Caco-2 (cell line): ENCODE measurements at regions not wholly inside any gene's neighbourhood (a gene's known extent, or its start where the extent isn't known, plus 50 kb on each side); places are given as distances from the start of the nearest gene placed in this dataset.

Experiments
- BruUV-seq: library from RNA; stranded (reverse); fragments of 400-500 nt; replicated peaks from 2 replicates; lab custom pipeline; 2021; lab: Mats Ljungman, UMichigan
- CTCF ChIA-PET: fragments of 300-600 bp; sonication (Branson Sonifier 250); formaldehyde crosslinking; loops from one replicate; lab custom pipeline; 2022; ENCODE audit warnings: antibody characterized with exemption; lab: Charles Lee
- POLR2A ChIA-PET: fragments of 300-600 bp; sonication (Branson Sonifier 250); formaldehyde crosslinking; loops from one replicate; lab custom pipeline; 2022; ENCODE audit warnings: antibody characterized with exemption; lab: Charles Lee
- DNase-seq, 2 experiments: peaks; one replicate each; pipeline versions ENCODE4 v3.0.0 to v3.0.0-alpha.2; 2020 to 2022
- H3K27me3 ChIP-seq: replicated peaks from 2 replicates; pipeline ENCODE4 v1.6.0; 2011; ENCODE audit warnings: low read length; ENCODE audit not compliant: control insufficient read depth, insufficient read depth
- H3K36me3 ChIP-seq: 2 replicates; pipeline ENCODE4 v1.5.1; 2011; ENCODE audit warnings: low read length; ENCODE audit not compliant: control insufficient read depth, insufficient read depth
- H3K4me1 ChIP-seq: fragments of 250-450 bp; sonication (Bioruptor Pico); 2 replicates; pipeline ENCODE4 v1.5.1; 2020; ENCODE audit warnings: mild to moderate bottlenecking
- H3K4me3 ChIP-seq: 2 replicates; pipeline ENCODE4 v1.5.1; 2011; ENCODE audit warnings: low read depth, mild to moderate bottlenecking, control low read depth, low read length
- H3K9me3 ChIP-seq: fragments of 250-450 bp; sonication (Bioruptor Pico); 2 replicates; pipeline ENCODE4 v1.5.1; 2020; ENCODE audit warnings: mild to moderate bottlenecking, moderate library complexity
- H3K27ac Mint-ChIP-seq: one replicate; pipeline ENCODE4 v1.8.0; 2022; ENCODE audit warnings: mixed read lengths; ENCODE audit not compliant: unreplicated experiment
- H3K27me3 Mint-ChIP-seq: one replicate; pipeline ENCODE4 v1.8.0; 2022; ENCODE audit warnings: mixed read lengths; ENCODE audit not compliant: insufficient read depth, unreplicated experiment
- H3K36me3 Mint-ChIP-seq: one replicate; pipeline ENCODE4 v1.8.0; 2022; ENCODE audit warnings: mild to moderate bottlenecking, mixed read lengths; ENCODE audit not compliant: insufficient read depth, unreplicated experiment
- H3K4me1 Mint-ChIP-seq: one replicate; pipeline ENCODE4 v1.8.0; 2022; ENCODE audit warnings: low read depth, mixed read lengths; ENCODE audit not compliant: unreplicated experiment
- H3K4me3 Mint-ChIP-seq: one replicate; pipeline ENCODE4 v1.8.0; 2022; ENCODE audit warnings: mild to moderate bottlenecking, moderate library complexity, mixed read lengths; ENCODE audit not compliant: unreplicated experiment
- H3K9me3 Mint-ChIP-seq: one replicate; pipeline ENCODE4 v1.8.0; 2022; ENCODE audit warnings: mixed read lengths; ENCODE audit not compliant: unreplicated experiment
- CTCF ChIP-seq, 2 experiments: fragments of 200-600 bp in 1 of 2; IDR thresholded peaks; 1 replicate in 1 of 2; 2 replicates in 1 of 2; pipeline versions ENCODE4 v1.5.1 to v1.8.0; 2011 to 2022; ENCODE audit warnings: antibody characterized with exemption in 1 of 2, control low read depth in 1 of 2, inconsistent platforms in 1 of 2, low read depth in 1 of 2, low read length in 1 of 2, mild to moderate bottlenecking in 1 of 2, moderate library complexity in 1 of 2; ENCODE audit not compliant: insufficient read depth in 1 of 2, severe bottlenecking in 1 of 2, unreplicated experiment in 1 of 2
- intact Hi-C: fragments of 100-400 bp; cut with micrococcal nuclease; formaldehyde crosslinking; loops from one replicate; pipeline ENCODE4 v1.10.0; 2022; ENCODE audit not compliant: unreplicated experiment

GRCh38 chr4:65924843-65925242 lies 254.6 kb upstream of the EPHA5 start:
- no peaks in the 10 kb centered on the region for H3K4me1 Mint-ChIP-seq
- no TSS peak for BruUV-seq
- no peaks in the 10 kb centered on the region for H3K9me3 Mint-ChIP-seq
- H3K27me3 Mint-ChIP-seq = no peaks in the 10 kb centered on the region
- no peaks in the 10 kb centered on the region for H3K36me3 Mint-ChIP-seq
- DNase-seq = no peak
- no peak overlapping the region for H3K27ac Mint-ChIP-seq
- POLR2A ChIA-PET = no interaction called here
- no peak overlapping the region for H3K4me3 Mint-ChIP-seq
- no peak overlapping the region for H3K4me3 ChIP-seq
- TF ChIP-seq CTCF (IDR thresholded peaks at IDR 0.05; ENCODE audit: insufficient read depth in 1 of 2, low read depth in 1 of 2, low read length in 1 of 2, severe bottlenecking in 1 of 2, unreplicated experiment in 1 of 2) = no peak
- CTCF ChIA-PET = no interaction called here
- no peaks in the 10 kb centered on the region for H3K27me3 ChIP-seq
- intact Hi-C loops = no loop called here
- H3K36me3 ChIP-seq = no peaks in the 10 kb centered on the region
- no peaks in the 10 kb centered on the region for H3K4me1 ChIP-seq
- H3K9me3 ChIP-seq = no peaks in the 10 kb centered on the region

- TF ChIP-seq CTCF (IDR thresholded peaks at IDR 0.05; ENCODE audit: insufficient read depth in 1 of 2, low read depth in 1 of 2, low read length in 1 of 2, severe bottlenecking in 1 of 2, unreplicated experiment in 1 of 2) = no peak
- H3K27me3 Mint-ChIP-seq = no peaks in the 10 kb centered on the region
- no peaks in the 10 kb centered on the region for H3K9me3 Mint-ChIP-seq
- no peaks in the 10 kb centered on the region for H3K4me1 Mint-ChIP-seq
- BruUV-seq = no TSS peak
- no peaks in the 10 kb centered on the region for H3K36me3 ChIP-seq
- no peaks in the 10 kb centered on the region for H3K27me3 ChIP-seq
- no peak overlapping the region for H3K4me3 ChIP-seq
- ChIA-PET CTCF (no interaction called here), POLR2A (no interaction called here)
- H3K4me1 ChIP-seq = no peaks in the 10 kb centered on the region
- H3K27ac Mint-ChIP-seq = no peak overlapping the region
- H3K9me3 ChIP-seq = no peaks in the 10 kb centered on the region
- no peaks in the 10 kb centered on the region for H3K36me3 Mint-ChIP-seq
- DNase-seq = no peak
- H3K4me3 Mint-ChIP-seq = no peak overlapping the region
- intact Hi-C loops = no loop called here
These were observed 253.3 kb upstream of the EPHA5 start for GRCh38 chr4:65923616-65924015.

- H3K4me1 Mint-ChIP-seq = no peaks in the 10 kb centered on the region
- H3K9me3 Mint-ChIP-seq = no peaks in the 10 kb centered on the region
- Histone ChIP-seq H3K36me3 (no peaks in the 10 kb centered on the region), H3K9me3 (no peaks in the 10 kb centered on the region), H3K4me3 (no peak overlapping the region), H3K27me3 (no peaks in the 10 kb centered on the region), H3K4me1 (no peaks in the 10 kb centered on the region)
- no peak for TF ChIP-seq CTCF (IDR thresholded peaks at IDR 0.05; ENCODE audit: insufficient read depth in 1 of 2, low read depth in 1 of 2, low read length in 1 of 2, severe bottlenecking in 1 of 2, unreplicated experiment in 1 of 2)
- no TSS peak for BruUV-seq
- H3K4me3 Mint-ChIP-seq = no peak overlapping the region
- no peak overlapping the region for H3K27ac Mint-ChIP-seq
- no peaks in the 10 kb centered on the region for H3K36me3 Mint-ChIP-seq
- ChIA-PET CTCF (no interaction called here), POLR2A (interaction anchor here (0.6 kb wide), 1 partner anchor 77 kb away, joined by 3 read pairs; no protein-coding TSS in a partner anchor)
- no peaks in the 10 kb centered on the region for H3K27me3 Mint-ChIP-seq
- intact Hi-C loops = no loop called here
- no peak for DNase-seq
These were observed 250.9 kb upstream of the EPHA5 start for GRCh38 chr4:65921180-65921579.
